GM19351 (cell line): ENCODE measurements at regions not wholly inside any gene's neighbourhood (a gene's known extent, or its start where the extent isn't known, plus 50 kb on each side); places are given as distances from the start of the nearest gene placed in this dataset.
"Not testable (repeated sequence)": the region's sequence is repeated elsewhere in the genome, so short reads cannot be mapped to it uniquely, and the experiment has no call there.

Experiments used
- ATAC-seq: cut with Tn5 transposase; IDR thresholded peaks from one replicate; pipeline ENCODE4 v1.9.1; 2021; ENCODE audit warnings: mild to moderate bottlenecking, moderate library complexity; ENCODE audit not compliant: unreplicated experiment

DNA sequence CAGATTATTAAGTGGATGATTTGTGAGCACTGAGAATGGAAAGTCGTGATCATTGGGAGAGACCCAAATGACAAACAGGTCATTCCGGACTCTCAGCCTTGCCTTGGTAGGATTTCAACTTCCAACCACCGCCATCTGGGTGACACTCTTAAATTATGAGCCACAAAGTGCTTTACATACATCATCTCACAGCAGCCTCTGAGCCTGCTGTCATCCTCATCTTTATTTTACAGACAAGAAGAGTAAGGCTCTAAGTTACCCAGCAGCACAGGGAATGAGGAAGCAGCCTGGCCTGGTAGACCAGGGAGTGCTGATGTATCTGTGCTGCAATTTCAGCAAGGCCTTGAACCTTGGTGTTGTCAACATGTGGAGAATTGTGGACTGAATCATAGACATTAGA, 105.8 kb upstream of the TRIM2 start:
- no peak for ATAC-seq

GRCh38 chr4:153099391-153100140, 104.7 kb upstream of the TRIM2 start:
- no peak for ATAC-seq

- ATAC-seq: not testable (repeated sequence)
Observed at GRCh38 chr4:153106736-153107135, 97.5 kb upstream of the TRIM2 start.

DNA sequence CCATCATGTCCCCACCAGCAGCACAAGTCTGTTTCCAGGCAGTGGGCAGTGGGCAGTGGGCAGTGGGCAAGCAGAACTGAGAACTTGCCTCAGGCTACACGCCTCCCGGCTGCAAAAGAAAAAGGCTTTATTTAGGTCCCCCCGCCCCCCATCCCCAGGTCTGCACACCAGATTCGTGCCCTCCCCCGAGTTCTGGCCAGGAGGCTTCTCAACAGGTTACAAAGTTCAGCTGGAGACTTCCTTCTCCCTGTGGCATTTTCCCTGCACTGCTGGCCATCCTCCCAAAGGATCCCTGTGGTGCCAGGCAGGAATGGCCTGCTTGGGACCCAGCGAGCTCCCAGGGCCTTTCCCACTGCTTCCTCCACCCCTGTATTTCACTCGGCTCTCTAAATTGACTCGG, 97.0 kb upstream of the TRIM2 start:
- ATAC-seq: no peak

- ATAC-seq: no peak
Observed at GRCh38 chr4:153109296-153109849, 94.9 kb upstream of the TRIM2 start.

DNA sequence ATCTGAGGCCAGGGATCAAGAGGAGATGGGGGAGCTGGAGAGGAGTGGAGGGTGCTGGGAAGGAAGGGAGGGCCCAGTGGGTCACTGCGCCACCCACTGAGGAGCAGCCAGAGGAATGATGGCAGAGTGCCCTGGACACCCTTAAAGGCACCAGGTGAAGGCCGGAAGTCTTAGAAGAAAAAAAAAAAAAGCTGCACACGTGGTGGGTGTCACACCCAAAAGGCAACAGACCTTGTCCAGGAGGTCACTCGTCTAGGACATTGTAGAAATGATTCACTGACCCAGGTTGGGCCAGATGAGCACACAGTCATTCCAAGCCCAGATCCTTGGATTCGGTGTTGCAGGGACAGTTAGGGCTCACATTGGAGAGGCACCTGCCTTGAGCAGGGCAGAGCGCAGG, 93.5 kb upstream of the TRIM2 start:
- ATAC-seq: no peak

- no peak for ATAC-seq
Observed at GRCh38 chr4:153111426-153112040, 92.7 kb upstream of the TRIM2 start.

GRCh38 chr4:153112041-153112441, 92.2 kb upstream of the TRIM2 start:
- no peak for ATAC-seq

DNA sequence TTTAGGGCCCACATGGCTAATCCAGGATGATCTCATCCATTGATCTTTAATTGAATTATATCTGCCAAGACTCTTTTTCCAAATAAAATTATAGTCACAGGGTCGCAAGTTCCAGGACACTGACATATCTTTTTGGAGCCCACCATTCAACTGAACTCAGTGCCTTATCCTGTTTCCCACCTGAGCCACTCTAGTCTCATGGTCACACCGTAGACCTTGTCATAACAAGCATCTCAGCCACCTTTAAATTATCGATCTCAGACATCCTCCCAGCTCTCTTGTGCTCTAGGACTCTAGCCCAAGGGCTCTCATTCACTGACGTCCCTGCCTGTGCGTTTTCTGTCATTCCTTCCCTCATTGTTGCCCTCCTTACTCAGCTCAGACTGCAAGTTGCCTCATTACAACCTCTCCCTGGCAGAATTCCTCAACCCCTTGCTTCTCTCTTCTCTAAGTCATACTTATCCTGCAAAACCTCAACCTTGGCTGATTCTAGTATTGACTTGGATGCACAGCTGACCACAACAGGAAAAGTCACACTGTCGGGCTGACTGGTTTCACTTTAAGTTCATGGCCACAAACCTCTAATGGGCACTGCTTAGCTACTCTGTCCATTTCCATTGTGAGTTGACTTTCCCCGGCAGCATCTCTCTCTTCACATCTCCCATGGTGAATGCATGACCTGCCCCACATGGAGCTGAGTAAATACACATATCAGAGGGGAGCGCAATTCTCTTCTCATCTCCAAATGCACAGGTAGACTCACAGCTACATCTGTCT, 91.0 kb upstream of the TRIM2 start:
- no peak for ATAC-seq

- no peak for ATAC-seq
Observed at GRCh38 chr4:153113838-153114105, 90.5 kb upstream of the TRIM2 start.

DNA sequence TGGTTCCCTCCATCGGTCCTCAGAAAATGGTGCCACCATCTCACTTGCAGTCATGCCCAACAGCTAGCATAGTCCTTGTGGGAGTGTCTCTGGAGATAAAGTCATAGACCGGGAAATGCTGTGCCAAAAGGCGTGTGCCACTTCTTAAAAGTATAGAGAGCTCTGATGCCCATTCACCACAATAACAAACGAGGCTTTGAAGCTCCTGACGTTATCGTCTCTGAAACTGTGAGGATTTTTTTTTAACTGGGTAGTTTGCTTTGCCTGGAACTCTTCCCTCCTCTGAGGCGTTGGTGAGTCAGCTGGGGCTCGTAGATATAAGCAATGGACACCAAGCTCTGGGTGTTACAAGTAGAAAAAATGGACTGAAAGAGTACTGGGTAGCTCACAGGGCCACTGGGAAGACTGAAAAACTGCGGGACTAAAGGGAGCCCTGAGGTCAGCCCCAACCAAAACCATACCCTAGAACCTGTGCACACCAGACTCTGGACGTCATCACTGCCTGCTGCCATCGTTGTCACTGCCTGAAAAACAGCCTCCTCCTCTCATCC, 89.4 kb upstream of the TRIM2 start:
- no peak for ATAC-seq

DNA sequence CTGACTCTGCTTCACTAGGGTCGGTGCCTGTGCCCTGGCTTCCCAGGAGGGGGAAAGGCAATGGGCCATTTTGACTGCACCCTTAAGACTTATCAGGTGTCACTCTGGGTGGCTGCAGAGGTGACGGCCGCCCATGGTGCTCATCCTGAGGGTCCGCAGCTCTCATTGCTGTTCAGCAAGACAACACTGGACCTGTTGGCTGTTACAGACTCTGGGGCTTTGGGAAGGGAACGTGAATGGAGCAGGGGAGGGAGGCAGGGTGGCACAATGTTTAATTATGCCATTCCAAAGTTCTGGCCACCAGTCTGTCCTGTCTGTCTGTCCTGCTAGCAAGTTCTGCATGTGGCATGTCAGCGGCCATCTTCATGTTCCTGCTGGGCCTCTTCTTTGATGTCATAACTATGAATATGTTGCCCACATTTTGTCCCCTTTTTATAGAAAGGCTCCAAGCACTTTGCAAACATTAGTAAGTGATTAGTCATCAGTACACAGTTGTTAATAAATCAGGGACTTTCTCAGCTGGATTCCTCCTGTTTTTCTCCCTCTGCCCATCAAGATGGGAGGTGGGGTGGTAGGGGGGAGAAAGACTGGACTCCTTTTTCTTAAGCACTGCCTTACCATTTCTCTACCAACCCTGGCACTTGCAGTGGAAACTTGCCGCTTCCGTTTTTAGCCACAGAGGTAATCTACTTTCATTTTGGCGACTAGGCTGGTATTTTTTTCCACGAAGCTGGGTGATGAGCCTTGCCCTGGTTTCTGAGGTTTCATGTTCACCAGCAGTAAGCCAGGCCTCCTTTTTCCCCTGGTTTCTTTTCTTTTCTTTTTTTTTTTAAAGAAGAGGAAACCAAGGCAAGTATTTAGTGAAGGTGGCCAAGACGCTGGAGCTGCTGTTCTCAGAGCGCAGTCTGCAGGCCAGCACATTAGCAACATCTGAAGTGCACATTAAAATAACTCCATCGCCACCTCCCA, 88.6 kb upstream of the TRIM2 start:
- peak; percentile 74 for ATAC-seq

DNA sequence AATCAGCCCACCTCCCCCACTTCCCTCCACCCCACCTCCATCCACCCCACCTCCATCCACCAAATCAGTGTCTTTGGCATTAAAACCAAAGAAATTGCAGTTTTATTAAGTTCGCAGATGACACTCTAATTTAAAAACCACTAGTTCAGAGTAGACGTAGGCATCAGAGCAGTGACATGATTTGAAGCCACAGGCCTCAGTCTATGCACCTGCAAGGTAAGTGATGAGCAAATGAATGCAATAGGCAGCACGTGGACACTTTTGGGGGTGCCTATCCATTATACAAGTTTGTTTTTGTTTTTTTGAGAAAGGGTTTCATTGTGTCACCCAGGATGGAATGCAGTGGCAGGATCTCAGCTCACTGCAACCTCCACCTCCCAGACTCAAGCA, 88.0 kb upstream of the TRIM2 start:
- ATAC-seq: peak; percentile 14

GRCh38 chr4:153116801-153117200, 87.4 kb upstream of the TRIM2 start:
- ATAC-seq: no peak

GRCh38 chr4:153117554-153117953, 86.7 kb upstream of the TRIM2 start:
- no peak for ATAC-seq

DNA sequence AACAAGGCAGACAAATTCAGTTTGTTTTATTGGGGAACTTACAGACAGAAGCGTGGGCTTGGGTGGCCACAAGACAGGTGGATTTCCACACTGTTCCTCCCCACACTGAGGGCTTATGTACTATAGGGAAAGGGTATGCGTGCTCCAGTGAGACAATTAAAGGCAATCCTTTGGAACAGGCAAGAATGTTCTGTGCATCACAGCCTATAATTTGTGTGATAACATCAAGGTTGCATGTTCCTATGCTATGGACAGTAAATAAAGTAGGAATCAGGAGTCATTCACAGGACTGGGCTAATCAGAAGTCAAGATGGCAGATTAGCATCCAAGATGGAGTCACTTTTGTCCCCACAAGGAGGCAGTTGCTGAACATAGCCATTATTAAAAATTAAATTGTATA, 84.6 kb upstream of the TRIM2 start:
- ATAC-seq: no peak

GRCh38 chr4:153120235-153120634, 84.0 kb upstream of the TRIM2 start:
- no peak for ATAC-seq

DNA sequence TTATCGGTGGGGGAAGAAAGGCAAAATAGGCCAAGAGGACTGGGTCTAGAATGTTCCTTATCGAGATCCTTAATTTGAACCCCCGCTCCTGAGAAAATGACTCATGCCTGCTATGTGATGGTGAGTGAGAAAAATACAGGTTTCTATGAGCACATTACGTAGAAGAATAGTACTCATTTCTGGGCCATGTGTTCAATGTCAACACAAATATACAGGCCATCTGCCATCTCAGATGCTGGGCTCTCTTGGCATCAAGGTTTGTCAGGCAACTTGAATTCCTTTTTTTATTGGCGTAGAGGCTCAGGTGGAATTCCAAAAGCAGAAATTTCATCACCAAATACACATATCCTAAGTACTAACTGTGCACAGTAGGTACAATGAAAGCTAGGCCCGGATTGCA, 81.4 kb upstream of the TRIM2 start:
- ATAC-seq: no peak

GRCh38 chr4:153126137-153126536, 78.1 kb upstream of the TRIM2 start:
- ATAC-seq: no peak

- peak; percentile 89 for ATAC-seq
Observed at GRCh38 chr4:153127760-153128494, 76.3 kb upstream of the TRIM2 start.
